ENCODE measurements at regions not wholly inside any gene's neighbourhood (a gene's known extent, or its start where the extent isn't known, plus 50 kb on each side); places are given as distances from the start of the nearest gene placed in this dataset.

DNA sequence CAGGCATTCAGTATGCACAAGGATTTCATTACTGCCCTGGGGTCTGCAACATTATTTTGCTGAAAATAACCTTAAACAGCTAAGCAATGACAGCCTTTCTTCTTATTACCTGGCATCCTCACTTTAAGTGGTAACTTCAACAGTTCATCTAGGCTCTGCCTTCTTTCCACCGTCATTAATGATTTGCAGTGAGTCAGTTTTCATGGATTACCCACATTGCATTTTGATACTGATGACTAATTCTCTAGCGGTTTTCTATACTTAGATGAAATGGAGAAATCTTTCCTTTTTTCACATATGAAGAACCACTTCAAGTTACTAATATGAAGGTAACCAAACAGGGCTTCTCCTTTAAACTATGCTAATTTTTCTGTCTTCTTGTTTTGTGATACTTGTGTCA is 226.9 kb upstream of the TMPRSS15 start:
- no peaks in the 10 kb centered on the region for H3K27me3 ChIP-seq (ENCODE audit: insufficient read depth, low read length)
- H3K4me3 ChIP-seq (ENCODE audit: low read length), result no peak overlapping the region
- H3K36me3 ChIP-seq (ENCODE audit: insufficient read depth, low read depth, low read length), result no peaks in the 10 kb centered on the region
- no peaks in the 10 kb centered on the region for H3K9me3 ChIP-seq (ENCODE audit: insufficient read depth, low read depth, low read length)
- H3K4me1 ChIP-seq (ENCODE audit: insufficient read depth, low read length), result no peaks in the 10 kb centered on the region
- H3K9ac ChIP-seq (ENCODE audit: low read depth, low read length), result no peak overlapping the region
- no peak overlapping the region for H3K27ac ChIP-seq (ENCODE audit: low read length)

DNA sequence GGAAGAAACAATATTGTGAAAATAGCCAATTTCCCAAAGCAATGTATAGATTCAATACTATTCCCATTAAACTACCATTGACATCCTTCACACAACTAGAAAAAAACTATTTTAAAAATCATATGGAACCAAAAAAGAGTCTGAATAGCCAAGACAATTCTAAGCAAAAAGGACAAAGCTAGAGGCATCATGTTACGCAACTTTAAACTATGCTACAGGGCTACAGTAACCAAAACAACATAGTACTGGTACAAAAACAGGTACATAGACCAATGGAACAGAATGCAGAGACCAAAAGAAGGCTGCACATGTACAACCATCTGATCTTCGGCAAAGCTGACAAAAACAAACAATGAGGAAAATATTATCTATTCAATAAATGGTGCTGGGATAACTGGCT is 233.3 kb upstream of the TMPRSS15 start:
- no peaks in the 10 kb centered on the region for H3K27me3 ChIP-seq (ENCODE audit: insufficient read depth, low read length)
- no peaks in the 10 kb centered on the region for H3K4me1 ChIP-seq (ENCODE audit: insufficient read depth, low read length)
- no peak overlapping the region for H3K27ac ChIP-seq (ENCODE audit: low read length)
- H3K4me3 ChIP-seq (ENCODE audit: low read length), result no peak overlapping the region
- no peaks in the 10 kb centered on the region for H3K9me3 ChIP-seq (ENCODE audit: insufficient read depth, low read depth, low read length)
- no peaks in the 10 kb centered on the region for H3K36me3 ChIP-seq (ENCODE audit: insufficient read depth, low read depth, low read length)
- H3K9ac ChIP-seq (ENCODE audit: low read depth, low read length), result no peak overlapping the region

DNA sequence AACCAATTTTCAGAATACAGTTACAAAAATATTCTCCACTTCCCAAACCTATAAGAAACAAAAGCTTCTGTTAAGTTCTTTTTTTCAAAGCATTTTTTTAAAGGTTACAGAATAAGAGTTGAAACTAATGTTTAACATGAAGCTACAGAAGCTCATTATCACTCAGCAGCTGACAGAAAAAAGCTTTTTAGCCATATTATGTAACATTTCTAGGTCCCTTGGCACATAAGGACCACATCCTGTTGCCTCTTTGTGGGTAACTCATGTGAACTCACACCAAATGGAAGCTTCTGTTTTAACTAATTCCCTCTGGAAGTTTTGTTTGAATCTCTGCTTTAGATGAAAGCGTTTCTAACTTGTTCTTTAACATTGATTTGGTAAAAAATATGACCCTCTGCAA is 242.5 kb upstream of the TMPRSS15 start:
- Histone ChIP-seq H3K27ac (ENCODE audit: low read length) (no peak overlapping the region), H3K4me3 (ENCODE audit: low read length) (no peak overlapping the region), H3K36me3 (ENCODE audit: insufficient read depth, low read depth, low read length) (no peaks in the 10 kb centered on the region), H3K27me3 (ENCODE audit: insufficient read depth, low read length) (no peaks in the 10 kb centered on the region), H3K4me1 (ENCODE audit: insufficient read depth, low read length) (no peaks in the 10 kb centered on the region), H3K9me3 (ENCODE audit: insufficient read depth, low read depth, low read length) (no peaks in the 10 kb centered on the region), H3K9ac (ENCODE audit: low read depth, low read length) (no peak overlapping the region)

DNA sequence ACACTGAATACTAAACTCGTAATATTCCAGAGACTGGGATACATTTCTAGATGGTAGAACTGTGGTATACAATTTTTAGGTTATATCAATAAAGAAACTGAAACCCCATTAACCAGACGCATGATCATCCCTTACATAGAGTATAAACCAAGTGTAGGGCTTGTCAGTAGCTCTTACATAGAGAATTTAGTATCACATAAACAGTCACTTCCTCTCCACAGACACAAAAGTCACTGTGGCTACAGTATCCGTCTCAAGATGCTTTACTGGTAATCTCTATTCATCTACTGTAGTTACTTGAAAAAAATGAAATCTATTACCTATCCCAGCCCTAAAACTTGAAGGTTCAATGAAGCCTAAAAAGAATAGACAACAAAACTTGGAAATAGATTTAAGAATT is 252.3 kb upstream of the TMPRSS15 start:
- Histone ChIP-seq H3K4me3 (ENCODE audit: low read length) (no peak overlapping the region), H3K4me1 (ENCODE audit: insufficient read depth, low read length) (no peaks in the 10 kb centered on the region), H3K9ac (ENCODE audit: low read depth, low read length) (no peak overlapping the region), H3K27me3 (ENCODE audit: insufficient read depth, low read length) (no peaks in the 10 kb centered on the region), H3K9me3 (ENCODE audit: insufficient read depth, low read depth, low read length) (no peaks in the 10 kb centered on the region; the same call in 1 of the 2 replicates), H3K27ac (ENCODE audit: low read length) (no peak overlapping the region), H3K36me3 (ENCODE audit: insufficient read depth, low read depth, low read length) (no peaks in the 10 kb centered on the region)

DNA sequence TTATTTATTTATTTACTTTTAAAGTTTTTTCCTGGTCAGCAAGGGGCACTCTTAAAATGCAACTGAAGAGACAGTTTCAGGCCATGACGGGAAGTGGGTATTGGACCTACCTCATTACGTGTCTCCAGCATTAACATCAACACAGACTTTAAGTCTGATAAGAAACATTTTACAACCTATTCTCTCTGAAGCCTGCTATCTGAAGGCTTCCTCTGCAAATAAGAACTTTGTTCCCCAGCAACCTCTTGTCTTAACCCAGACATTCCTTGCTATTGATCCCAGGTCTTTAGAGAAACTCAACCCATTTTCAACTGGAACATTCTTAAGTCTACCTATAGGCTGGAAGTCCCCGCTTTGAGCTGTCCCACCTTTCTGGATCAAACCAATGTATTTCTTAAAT is 258.3 kb upstream of the TMPRSS15 start:
- H3K9me3 ChIP-seq (ENCODE audit: insufficient read depth, low read depth, low read length), result no peaks in the 10 kb centered on the region

GRCh38 chr21:18663663-18664062 is 260.1 kb upstream of the TMPRSS15 start:
- Histone ChIP-seq H3K27ac (ENCODE audit: low read length) (no peak overlapping the region), H3K9ac (ENCODE audit: low read depth, low read length) (no peak overlapping the region), H3K4me3 (ENCODE audit: low read length) (no peak overlapping the region), H3K27me3 (ENCODE audit: insufficient read depth, low read length) (no peaks in the 10 kb centered on the region), H3K4me1 (ENCODE audit: insufficient read depth, low read length) (no peaks in the 10 kb centered on the region), H3K9me3 (ENCODE audit: insufficient read depth, low read depth, low read length) (no peaks in the 10 kb centered on the region), H3K36me3 (ENCODE audit: insufficient read depth, low read depth, low read length) (no peaks in the 10 kb centered on the region)

More for the DNA sequence above, 258.3 kb upstream of the TMPRSS15 start:
- no peak overlapping the region for H3K4me3 ChIP-seq (ENCODE audit: low read length)
- H3K36me3 ChIP-seq (ENCODE audit: insufficient read depth, low read depth, low read length), result no peaks in the 10 kb centered on the region
- H3K27ac ChIP-seq (ENCODE audit: low read length), result no peak overlapping the region
- no peak overlapping the region for H3K9ac ChIP-seq (ENCODE audit: low read depth, low read length)
- no peaks in the 10 kb centered on the region for H3K27me3 ChIP-seq (ENCODE audit: insufficient read depth, low read length)
- H3K4me1 ChIP-seq (ENCODE audit: insufficient read depth, low read length), result no peaks in the 10 kb centered on the region

DNA sequence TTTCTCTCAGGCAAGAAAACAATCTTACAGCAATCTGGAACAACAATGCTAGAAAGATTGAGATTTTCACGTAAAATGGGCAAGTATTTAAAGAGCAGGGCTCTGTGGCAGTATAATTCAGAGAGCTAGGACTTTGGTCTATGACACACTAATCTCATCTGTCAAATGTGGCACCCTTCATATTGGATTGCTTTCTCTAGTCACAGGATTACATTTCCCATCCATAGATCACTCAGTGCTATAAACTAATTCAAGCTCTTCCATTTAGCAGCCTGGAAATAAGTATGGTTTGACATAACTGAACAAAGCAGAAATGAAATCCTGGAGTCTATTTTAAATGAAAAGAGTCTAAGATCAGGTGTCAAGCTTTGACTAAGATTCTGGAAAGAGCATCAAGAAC is 263.1 kb upstream of the TMPRSS15 start:
- H3K4me1 ChIP-seq (ENCODE audit: insufficient read depth, low read length), result no peaks in the 10 kb centered on the region

DNA sequence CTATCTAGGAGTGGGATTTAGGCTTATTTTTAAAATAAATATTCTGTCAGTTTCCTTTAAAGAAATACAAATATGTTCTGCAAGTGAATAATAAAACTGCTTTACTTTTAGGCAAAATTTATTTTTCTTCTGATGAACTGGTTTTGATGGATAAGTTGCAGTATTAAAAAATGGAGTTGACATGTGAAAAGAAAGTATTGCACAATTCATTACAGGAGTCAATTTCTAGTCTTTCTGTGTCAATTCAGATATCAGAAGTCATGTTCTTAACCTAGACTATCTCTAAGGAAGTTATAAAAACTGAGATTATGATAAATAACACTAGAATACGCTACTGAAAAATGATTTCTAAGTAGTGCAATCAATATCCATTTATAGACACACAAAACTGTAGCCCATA is 270.2 kb upstream of the TMPRSS15 start:
- Histone ChIP-seq H3K27me3 (ENCODE audit: insufficient read depth, low read length) (no peaks in the 10 kb centered on the region), H3K4me1 (ENCODE audit: insufficient read depth, low read length) (no peaks in the 10 kb centered on the region), H3K9ac (ENCODE audit: low read depth, low read length) (no peak overlapping the region), H3K36me3 (ENCODE audit: insufficient read depth, low read depth, low read length) (no peaks in the 10 kb centered on the region), H3K9me3 (ENCODE audit: insufficient read depth, low read depth, low read length) (no peaks in the 10 kb centered on the region), H3K4me3 (ENCODE audit: low read length) (no peak overlapping the region), H3K27ac (ENCODE audit: low read length) (no peak overlapping the region)

More for the DNA sequence above, 263.1 kb upstream of the TMPRSS15 start:
- Histone ChIP-seq H3K36me3 (ENCODE audit: insufficient read depth, low read depth, low read length) (no peaks in the 10 kb centered on the region), H3K9me3 (ENCODE audit: insufficient read depth, low read depth, low read length) (no peaks in the 10 kb centered on the region), H3K9ac (ENCODE audit: low read depth, low read length) (no peak overlapping the region), H3K27me3 (ENCODE audit: insufficient read depth, low read length) (no peaks in the 10 kb centered on the region), H3K27ac (ENCODE audit: low read length) (no peak overlapping the region), H3K4me3 (ENCODE audit: low read length) (no peak overlapping the region)

DNA sequence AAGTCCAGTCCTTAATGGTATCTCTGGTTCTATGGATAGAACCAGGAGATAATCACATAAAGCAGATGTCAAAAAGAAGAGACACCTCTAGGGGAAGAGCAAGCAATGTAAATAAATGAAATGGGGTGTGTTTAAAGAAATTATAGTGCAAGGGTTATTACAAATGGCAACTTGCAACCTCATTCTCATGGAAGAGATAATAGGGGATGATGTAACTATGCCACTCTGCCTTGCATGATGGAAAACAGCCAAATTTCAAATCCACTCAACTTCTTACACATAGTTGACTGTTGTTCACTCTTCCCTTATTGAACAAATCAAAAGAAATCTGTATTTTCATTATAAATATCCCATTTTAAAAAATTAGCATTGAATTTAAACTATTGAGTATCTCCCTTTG is 274.0 kb upstream of the TMPRSS15 start:
- Histone ChIP-seq H3K9ac (ENCODE audit: low read depth, low read length) (no peak overlapping the region), H3K27me3 (ENCODE audit: insufficient read depth, low read length) (no peaks in the 10 kb centered on the region), H3K36me3 (ENCODE audit: insufficient read depth, low read depth, low read length) (no peaks in the 10 kb centered on the region), H3K4me1 (ENCODE audit: insufficient read depth, low read length) (no peaks in the 10 kb centered on the region), H3K4me3 (ENCODE audit: low read length) (no peak overlapping the region), H3K27ac (ENCODE audit: low read length) (no peak overlapping the region), H3K9me3 (ENCODE audit: insufficient read depth, low read depth, low read length) (no peaks in the 10 kb centered on the region)

DNA sequence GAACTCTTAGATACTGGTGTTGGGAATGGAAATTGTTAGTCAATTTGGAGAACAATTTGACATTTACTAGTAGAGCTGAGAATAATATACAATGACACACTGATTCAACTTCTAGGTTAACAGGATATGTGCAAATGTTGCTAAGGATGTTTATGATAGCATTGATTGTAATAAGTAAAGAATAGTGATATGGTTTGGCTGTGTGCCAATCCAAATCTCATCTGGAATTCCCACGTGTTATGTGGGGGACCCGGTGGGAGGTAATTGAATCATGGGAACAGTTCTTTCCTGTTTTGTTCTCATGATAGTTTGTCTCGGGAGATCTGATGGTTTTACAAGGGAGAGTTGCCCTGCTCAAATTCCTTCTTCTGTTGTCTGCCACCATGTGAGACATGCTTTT is 302.4 kb upstream of the TMPRSS15 start:
- Histone ChIP-seq H3K4me1 (ENCODE audit: insufficient read depth, low read length) (no peaks in the 10 kb centered on the region), H3K4me3 (ENCODE audit: low read length) (no peak overlapping the region), H3K9ac (ENCODE audit: low read depth, low read length) (no peak overlapping the region), H3K27me3 (ENCODE audit: insufficient read depth, low read length) (no peaks in the 10 kb centered on the region), H3K36me3 (ENCODE audit: insufficient read depth, low read depth, low read length) (no peaks in the 10 kb centered on the region), H3K9me3 (ENCODE audit: insufficient read depth, low read depth, low read length) (no peaks in the 10 kb centered on the region), H3K27ac (ENCODE audit: low read length) (no peak overlapping the region)

DNA sequence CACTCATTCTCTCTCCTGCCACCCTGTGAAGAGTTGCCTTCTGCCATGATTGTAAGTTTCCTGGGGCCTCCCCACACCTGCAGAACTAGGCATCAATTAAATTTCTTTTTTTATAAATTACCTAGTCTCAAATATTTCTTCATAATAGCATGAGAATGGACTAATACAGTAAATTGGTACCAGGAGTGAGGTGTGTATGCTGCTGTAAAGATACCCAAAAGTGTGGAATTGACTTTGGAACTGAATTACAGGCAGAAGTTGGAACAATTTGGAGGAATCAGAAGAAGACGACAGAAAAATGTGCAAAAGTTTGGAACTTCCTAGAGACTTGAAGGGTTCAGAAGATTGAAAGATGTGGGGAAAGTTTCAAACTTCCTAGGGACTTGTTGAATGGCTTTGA is 308.1 kb upstream of the TMPRSS15 start:
- Histone ChIP-seq H3K9ac (ENCODE audit: low read depth, low read length) (no peak overlapping the region), H3K27me3 (ENCODE audit: insufficient read depth, low read length) (no peaks in the 10 kb centered on the region), H3K4me1 (ENCODE audit: insufficient read depth, low read length) (no peaks in the 10 kb centered on the region), H3K27ac (ENCODE audit: low read length) (no peak overlapping the region), H3K9me3 (ENCODE audit: insufficient read depth, low read depth, low read length) (peaks cover 8% of the 10 kb centered on the region; the same call in 1 of the 2 replicates), H3K36me3 (ENCODE audit: insufficient read depth, low read depth, low read length) (no peaks in the 10 kb centered on the region), H3K4me3 (ENCODE audit: low read length) (no peak overlapping the region)

DNA sequence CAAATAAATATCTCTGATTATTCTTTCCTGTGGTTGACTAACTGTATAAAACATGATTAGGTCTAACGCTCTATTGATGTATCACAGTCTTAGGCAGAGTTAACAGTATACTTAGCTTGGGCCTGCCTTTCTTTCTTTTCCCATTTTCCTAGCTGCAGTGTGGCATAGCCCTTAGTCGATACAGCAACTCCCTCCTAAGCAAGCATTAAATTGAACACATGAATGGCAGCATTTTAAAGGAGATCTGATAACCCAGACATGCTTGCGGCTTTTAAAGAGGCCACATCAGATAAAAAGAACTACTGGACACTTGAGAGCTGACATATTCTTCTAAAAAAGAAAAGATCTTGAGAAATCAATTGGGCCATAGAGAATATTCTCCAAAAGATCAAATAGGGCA is 312.0 kb upstream of the TMPRSS15 start:
- H3K9me3 ChIP-seq (ENCODE audit: insufficient read depth, low read depth, low read length), result peaks cover 8% of the 10 kb centered on the region; the same call in 1 of the 2 replicates
- H3K9ac ChIP-seq (ENCODE audit: low read depth, low read length), result no peak overlapping the region
- no peak overlapping the region for H3K27ac ChIP-seq (ENCODE audit: low read length)
- no peaks in the 10 kb centered on the region for H3K36me3 ChIP-seq (ENCODE audit: insufficient read depth, low read depth, low read length)
- H3K4me1 ChIP-seq (ENCODE audit: insufficient read depth, low read length), result no peaks in the 10 kb centered on the region
- H3K27me3 ChIP-seq (ENCODE audit: insufficient read depth, low read length), result no peaks in the 10 kb centered on the region
- H3K4me3 ChIP-seq (ENCODE audit: low read length), result no peak overlapping the region
